Stimulated activated naive CD8-positive, alpha-beta T cell treated with anti-CD3 and anti-CD28 coated beads, Interleukin-15, amount 100 ng/mL, for 72 hours (primary cell): ENCODE measurements at regions not wholly inside any gene's neighbourhood (a gene's known extent, or its start where the extent isn't known, plus 50 kb on each side); places are given as distances from the start of the nearest gene placed in this dataset.

ENCODE experiments used
- ATAC-seq: fragments of 150-1000 bp; cut with Tn5 transposase; 2 replicates; pipeline ENCODE4 v1.10.0; 2021; ENCODE audit warnings: mild to moderate bottlenecking, moderate library complexity
- DNase-seq, 2 donors: peaks; one replicate each; pipeline ENCODE4 v3.0.0; 2021 to 2022
- H3K27ac Mint-ChIP-seq, 2 donors: one replicate each; pipeline ENCODE4 v1.8.0; 2022; ENCODE audit warnings: mild to moderate bottlenecking in 2 of 2, mixed read lengths in 2 of 2, moderate library complexity in 2 of 2
- H3K27me3 Mint-ChIP-seq: one replicate; pipeline ENCODE4 v1.8.0; 2022; ENCODE audit warnings: mixed read lengths
- H3K4me1 Mint-ChIP-seq: one replicate; pipeline ENCODE4 v1.8.0; 2022; ENCODE audit warnings: mild to moderate bottlenecking, mixed read lengths
- H3K4me3 Mint-ChIP-seq, 2 donors: one replicate each; pipeline ENCODE4 v1.8.0; 2022; ENCODE audit warnings: mild to moderate bottlenecking in 2 of 2, mixed read lengths in 2 of 2, moderate library complexity in 1 of 2
- H3K9me3 Mint-ChIP-seq, 2 donors: one replicate each; pipeline ENCODE4 v1.8.0; 2022; ENCODE audit warnings: mixed read lengths in 2 of 2

- no peak for ATAC-seq
- no peak overlapping the region for H3K4me3 Mint-ChIP-seq
- DNase-seq = no peak
- H3K4me1 Mint-ChIP-seq = no peaks in the 10 kb centered on the region
- H3K9me3 Mint-ChIP-seq = peaks cover 0 to 4% of the 10 kb centered on the region in 2 donors
- no peak overlapping the region for H3K27ac Mint-ChIP-seq
- no peaks in the 10 kb centered on the region for H3K27me3 Mint-ChIP-seq
Observed at GRCh38 chr20:39399463-39399862, 437.3 kb downstream of the DHX35 start.

- Mint-ChIP-seq H3K27me3 (no peaks in the 10 kb centered on the region), H3K27ac (no peak overlapping the region), H3K4me3 (no peak overlapping the region), H3K9me3 (peaks cover 0 to 4% of the 10 kb centered on the region in 2 donors), H3K4me1 (no peaks in the 10 kb centered on the region)
- no peak for DNase-seq
- ATAC-seq = no peak
Observed at GRCh38 chr20:39398656-39399055, 436.5 kb downstream of the DHX35 start.

- Mint-ChIP-seq H3K4me3 (no peak overlapping the region), H3K9me3 (peaks cover 0 to 4% of the 10 kb centered on the region in 2 donors), H3K27ac (no peak overlapping the region), H3K4me1 (no peaks in the 10 kb centered on the region), H3K27me3 (no peaks in the 10 kb centered on the region)
- no peak for DNase-seq
- no peak for ATAC-seq
Observed at GRCh38 chr20:39397646-39398045, 435.5 kb downstream of the DHX35 start.

- no peak overlapping the region for H3K27ac Mint-ChIP-seq
- no peaks in the 10 kb centered on the region for H3K4me1 Mint-ChIP-seq
- no peak for ATAC-seq
- no peaks in the 10 kb centered on the region for H3K9me3 Mint-ChIP-seq
- DNase-seq = no peak
- H3K4me3 Mint-ChIP-seq = no peak overlapping the region
- no peaks in the 10 kb centered on the region for H3K27me3 Mint-ChIP-seq
Observed at GRCh38 chr20:39395478-39396291, 433.5 kb downstream of the DHX35 start.

GRCh38 chr20:39394461-39394860 lies 432.3 kb downstream of the DHX35 start:
- Mint-ChIP-seq H3K9me3 (no peaks in the 10 kb centered on the region), H3K4me3 (no peak overlapping the region), H3K27me3 (no peaks in the 10 kb centered on the region), H3K27ac (no peak overlapping the region), H3K4me1 (no peaks in the 10 kb centered on the region)
- no peak for DNase-seq
- ATAC-seq = no peak

- DNase-seq = no peak
- no peaks in the 10 kb centered on the region for H3K9me3 Mint-ChIP-seq
- H3K27ac Mint-ChIP-seq = no peak overlapping the region
- no peaks in the 10 kb centered on the region for H3K4me1 Mint-ChIP-seq
- no peak overlapping the region for H3K4me3 Mint-ChIP-seq
- ATAC-seq = no peak
- H3K27me3 Mint-ChIP-seq = no peaks in the 10 kb centered on the region
Observed at GRCh38 chr20:39390186-39390585, 428.0 kb downstream of the DHX35 start.

GRCh38 chr20:39381595-39381994 lies 419.5 kb downstream of the DHX35 start:
- ATAC-seq (no peak), DNase-seq (no peak)
- H3K27ac Mint-ChIP-seq = no peak overlapping the region
- no peaks in the 10 kb centered on the region for H3K4me1 Mint-ChIP-seq
- H3K4me3 Mint-ChIP-seq = no peak overlapping the region
- H3K9me3 Mint-ChIP-seq = no peaks in the 10 kb centered on the region
- H3K27me3 Mint-ChIP-seq = no peaks in the 10 kb centered on the region

GRCh38 chr20:39378776-39379175 lies 416.6 kb downstream of the DHX35 start:
- H3K27me3 Mint-ChIP-seq = no peaks in the 10 kb centered on the region
- H3K9me3 Mint-ChIP-seq = no peaks in the 10 kb centered on the region
- H3K4me3 Mint-ChIP-seq = no peak overlapping the region
- H3K27ac Mint-ChIP-seq = no peak overlapping the region
- H3K4me1 Mint-ChIP-seq = no peaks in the 10 kb centered on the region
- DNase-seq (no peak), ATAC-seq (no peak)

- Mint-ChIP-seq H3K27me3 (no peaks in the 10 kb centered on the region), H3K4me1 (no peaks in the 10 kb centered on the region), H3K4me3 (no peak overlapping the region), H3K27ac (peak overlapping the region in 1 of 2 donors; percentile 1), H3K9me3 (no peaks in the 10 kb centered on the region)
- DNase-seq (no peak), ATAC-seq (no peak)
Observed at GRCh38 chr20:39376788-39377187, 414.6 kb downstream of the DHX35 start.

- no peaks in the 10 kb centered on the region for H3K4me1 Mint-ChIP-seq
- ATAC-seq (no peak), DNase-seq (no peak)
- H3K4me3 Mint-ChIP-seq = no peak overlapping the region
- H3K27me3 Mint-ChIP-seq = peaks cover 8% of the 10 kb centered on the region
- no peak overlapping the region for H3K27ac Mint-ChIP-seq
- H3K9me3 Mint-ChIP-seq = peaks cover 13 to 15% of the 10 kb centered on the region in 2 donors
Observed at GRCh38 chr20:39364320-39364719, 402.2 kb downstream of the DHX35 start.

GRCh38 chr20:39359981-39360620 lies 398.0 kb downstream of the DHX35 start:
- Mint-ChIP-seq H3K4me3 (no peak overlapping the region), H3K27me3 (no peaks in the 10 kb centered on the region), H3K27ac (no peak overlapping the region), H3K4me1 (no peaks in the 10 kb centered on the region), H3K9me3 (no peaks in the 10 kb centered on the region)
- ATAC-seq (no peak), DNase-seq (no peak)

- Mint-ChIP-seq H3K4me3 (no peak overlapping the region), H3K27ac (no peak overlapping the region), H3K4me1 (no peaks in the 10 kb centered on the region), H3K27me3 (no peaks in the 10 kb centered on the region), H3K9me3 (no peaks in the 10 kb centered on the region)
- ATAC-seq (no peak), DNase-seq (no peak)
Observed at GRCh38 chr20:39358052-39358451, 395.9 kb downstream of the DHX35 start.

- DNase-seq = no peak
- Mint-ChIP-seq H3K27ac (no peak overlapping the region), H3K9me3 (no peaks in the 10 kb centered on the region), H3K4me3 (no peak overlapping the region), H3K27me3 (no peaks in the 10 kb centered on the region), H3K4me1 (no peaks in the 10 kb centered on the region)
- ATAC-seq = no peak
Observed at GRCh38 chr20:39356908-39357307, 394.8 kb downstream of the DHX35 start.

- ATAC-seq = no peak
- H3K4me3 Mint-ChIP-seq = no peak overlapping the region
Observed at GRCh38 chr20:39349240-39349639, 387.1 kb downstream of the DHX35 start.

GRCh38 chr20:39347626-39348025 lies 385.5 kb downstream of the DHX35 start:
- Mint-ChIP-seq H3K9me3 (peaks cover 18 to 23% of the 10 kb centered on the region in 2 donors), H3K4me1 (no peaks in the 10 kb centered on the region), H3K27me3 (peaks cover 9% of the 10 kb centered on the region), H3K4me3 (no peak overlapping the region), H3K27ac (no peak overlapping the region)
- ATAC-seq = no peak
- DNase-seq = no peak

More at GRCh38 chr20:39349240-39349639, 387.1 kb downstream of the DHX35 start:
- DNase-seq = no peak
- H3K4me1 Mint-ChIP-seq = no peaks in the 10 kb centered on the region
- peaks cover 14 to 23% of the 10 kb centered on the region in 2 donors for H3K9me3 Mint-ChIP-seq
- no peaks in the 10 kb centered on the region for H3K27me3 Mint-ChIP-seq
- no peak overlapping the region for H3K27ac Mint-ChIP-seq

GRCh38 chr20:39342463-39342862 lies 380.3 kb downstream of the DHX35 start:
- Mint-ChIP-seq H3K9me3 (peaks cover 4 to 9% of the 10 kb centered on the region in 2 donors), H3K27ac (no peak overlapping the region), H3K4me3 (no peak overlapping the region), H3K27me3 (peaks cover 13% of the 10 kb centered on the region), H3K4me1 (no peaks in the 10 kb centered on the region)
- ATAC-seq (no peak), DNase-seq (no peak)
